ENCODE measurements at regions not wholly inside any gene's neighbourhood (a gene's known extent, or its start where the extent isn't known, plus 50 kb on each side); places are given as distances from the start of the nearest gene placed in this dataset.

DNA sequence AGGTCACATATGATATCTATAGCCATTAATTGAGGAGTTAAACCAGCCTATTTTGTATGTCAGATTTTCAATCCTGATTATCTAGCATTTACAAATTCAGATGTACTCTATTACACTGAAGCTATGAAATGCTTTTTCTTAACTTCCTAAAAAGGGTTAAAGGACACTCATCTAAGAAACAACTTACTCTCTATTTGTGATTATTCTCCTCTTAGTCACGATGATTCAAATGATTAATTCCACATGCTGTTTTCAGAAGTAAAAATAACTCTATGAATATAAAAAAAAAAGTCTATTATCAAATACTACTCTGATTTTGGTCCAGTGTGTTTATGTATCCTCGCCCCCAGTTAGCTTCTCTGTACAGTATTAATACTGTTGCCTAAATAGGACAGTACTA lies 1199.9 kb downstream of the GATA3 start:
- TF ChIP-seq, protein P1, sequence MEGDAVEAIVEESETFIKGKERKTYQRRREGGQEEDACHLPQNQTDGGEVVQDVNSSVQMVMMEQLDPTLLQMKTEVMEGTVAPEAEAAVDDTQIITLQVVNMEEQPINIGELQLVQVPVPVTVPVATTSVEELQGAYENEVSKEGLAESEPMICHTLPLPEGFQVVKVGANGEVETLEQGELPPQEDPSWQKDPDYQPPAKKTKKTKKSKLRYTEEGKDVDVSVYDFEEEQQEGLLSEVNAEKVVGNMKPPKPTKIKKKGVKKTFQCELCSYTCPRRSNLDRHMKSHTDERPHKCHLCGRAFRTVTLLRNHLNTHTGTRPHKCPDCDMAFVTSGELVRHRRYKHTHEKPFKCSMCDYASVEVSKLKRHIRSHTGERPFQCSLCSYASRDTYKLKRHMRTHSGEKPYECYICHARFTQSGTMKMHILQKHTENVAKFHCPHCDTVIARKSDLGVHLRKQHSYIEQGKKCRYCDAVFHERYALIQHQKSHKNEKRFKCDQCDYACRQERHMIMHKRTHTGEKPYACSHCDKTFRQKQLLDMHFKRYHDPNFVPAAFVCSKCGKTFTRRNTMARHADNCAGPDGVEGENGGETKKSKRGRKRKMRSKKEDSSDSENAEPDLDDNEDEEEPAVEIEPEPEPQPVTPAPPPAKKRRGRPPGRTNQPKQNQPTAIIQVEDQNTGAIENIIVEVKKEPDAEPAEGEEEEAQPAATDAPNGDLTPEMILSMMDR (conservative IDR thresholded peaks at IDR 0.05 in 1 of 2, IDR thresholded peaks at IDR 0.05 in 1 of 2; ENCODE audit: extremely low read depth in 1 of 2, insufficient read depth in 1 of 2, low read depth in 1 of 2, low read length in 2 of 2), result no peak
- TF ChIP-seq EZH2 (IDR thresholded peaks at IDR 0.05; ENCODE audit: borderline replicate concordance, low read length), result no peak

All from mammary epithelial cell (primary cell).